Right lobe of liver (tissue), 6 donors: ENCODE measurements at regions not wholly inside any gene's neighbourhood (a gene's known extent, or its start where the extent isn't known, plus 50 kb on each side); places are given as distances from the start of the nearest gene placed in this dataset.

ENCODE experiments used
- ATAC-seq, 4 donors: fragments of 200-7000 bp; cut with Tn5 transposase; one replicate each; pipeline ENCODE4 v1.9.1; 2020; ENCODE audit warnings: mild to moderate bottlenecking in 4 of 4, moderate library complexity in 4 of 4
- DNase-seq, 3 donors: peaks; one replicate each; pipeline ENCODE4 v3.0.0-alpha.2; 2020
- H3K27ac ChIP-seq, 3 donors: fragments of 200-600 bp; one replicate each; pipeline ENCODE4 v1.8.0; 2022
- H3K27me3 ChIP-seq, 2 donors: fragments of 200-600 bp; one replicate each; pipeline ENCODE4 v1.8.0; 2022
- H3K36me3 ChIP-seq, 4 donors: fragments of 200-600 bp; sonication (generic) in 1 of 4; one replicate each; pipeline versions ENCODE4 v1.5.1 to v1.8.0; 2017 to 2022; ENCODE audit warnings: control low read depth in 1 of 4
- H3K4me1 ChIP-seq, 4 donors: fragments of 200-600 bp; sonication (generic) in 1 of 4; one replicate each; pipeline versions ENCODE4 v1.5.1 to v1.8.0; 2017 to 2022; ENCODE audit warnings: control low read depth in 1 of 4
- H3K4me3 ChIP-seq, 3 donors: fragments of 200-600 bp; one replicate each; pipeline ENCODE4 v1.8.0; 2022
- H3K9me3 ChIP-seq, 4 donors: fragments of 200-600 bp; sonication (generic) in 1 of 4; one replicate each; pipeline versions ENCODE4 v1.5.1 to v1.8.0; 2017 to 2022; ENCODE audit warnings: control low read depth in 1 of 4
- POLR2A ChIP-seq: fragments of 450-650 bp; IDR thresholded peaks from one replicate; pipeline ENCODE4 v1.6.1; 2017; ENCODE audit warnings: antibody characterized with exemption, mild to moderate bottlenecking
- WGBS: methylation state at CpG from one replicate; pipeline ENCODE4 v1.1.6; 2018; ENCODE audit warnings: low coverage, low lambda C conversion rate; ENCODE audit not compliant: insufficient coverage; ENCODE audit errors: missing lambda C conversion rate; 5-methylcytosine and 5-hydroxymethylcytosine counted together
- intact Hi-C, 2 donors: fragments of 100-400 bp; cut with DNase I; formaldehyde crosslinking; loops; one replicate each; pipeline versions ENCODE4 v1.11.2 to v1.14.1; 2022
- TF ChIP-seq, protein P1 (sequence below), 4 donors: fragments of 200-600 bp in 3 of 4; fragments of 450-650 bp in 1 of 4; IDR thresholded peaks; one replicate each; pipeline versions ENCODE4 v1.5.1 to v1.8.0; 2016 to 2022; ENCODE audit warnings: antibody characterized with exemption in 4 of 4, mild to moderate bottlenecking in 2 of 4
- donor health status: DM: no; HTN: yes; CAD: no.
- donor health status: DM: no; HTN: no; CAD: no.
- donor health status: DM: no; HTN: no; CAD: no.
- donor health status: DM: no; HTN: yes; CAD: no.
- donor health status: DM: no; HTN: yes; CAD: no.

DNA sequence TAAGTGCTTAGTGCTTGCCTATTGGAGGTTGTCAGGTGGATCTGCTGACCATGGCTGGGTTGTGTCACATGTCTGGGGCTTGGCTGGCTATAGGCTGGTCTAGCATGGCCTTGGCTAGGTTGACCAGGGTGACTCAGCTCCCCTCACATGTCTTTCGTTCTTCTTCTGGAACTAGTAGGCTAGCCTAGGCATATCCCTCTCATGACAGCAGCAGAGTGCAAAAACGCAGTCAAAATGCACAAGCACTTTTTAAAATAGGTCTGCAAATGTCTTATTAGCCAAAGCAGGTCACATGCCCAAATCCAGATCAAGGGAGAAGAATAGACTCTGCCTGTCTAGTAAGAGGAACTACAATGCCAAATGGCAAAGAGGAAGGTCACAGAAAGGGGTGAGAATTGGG, 179.7 kb upstream of the ACVR2A start:
- no peaks in the 10 kb centered on the region for H3K4me1 ChIP-seq
- no peak for ATAC-seq
- DNase-seq = no peak
- intact Hi-C loops = no loop called here
- TF ChIP-seq POLR2A = no peak
- TF ChIP-seq, protein P1, sequence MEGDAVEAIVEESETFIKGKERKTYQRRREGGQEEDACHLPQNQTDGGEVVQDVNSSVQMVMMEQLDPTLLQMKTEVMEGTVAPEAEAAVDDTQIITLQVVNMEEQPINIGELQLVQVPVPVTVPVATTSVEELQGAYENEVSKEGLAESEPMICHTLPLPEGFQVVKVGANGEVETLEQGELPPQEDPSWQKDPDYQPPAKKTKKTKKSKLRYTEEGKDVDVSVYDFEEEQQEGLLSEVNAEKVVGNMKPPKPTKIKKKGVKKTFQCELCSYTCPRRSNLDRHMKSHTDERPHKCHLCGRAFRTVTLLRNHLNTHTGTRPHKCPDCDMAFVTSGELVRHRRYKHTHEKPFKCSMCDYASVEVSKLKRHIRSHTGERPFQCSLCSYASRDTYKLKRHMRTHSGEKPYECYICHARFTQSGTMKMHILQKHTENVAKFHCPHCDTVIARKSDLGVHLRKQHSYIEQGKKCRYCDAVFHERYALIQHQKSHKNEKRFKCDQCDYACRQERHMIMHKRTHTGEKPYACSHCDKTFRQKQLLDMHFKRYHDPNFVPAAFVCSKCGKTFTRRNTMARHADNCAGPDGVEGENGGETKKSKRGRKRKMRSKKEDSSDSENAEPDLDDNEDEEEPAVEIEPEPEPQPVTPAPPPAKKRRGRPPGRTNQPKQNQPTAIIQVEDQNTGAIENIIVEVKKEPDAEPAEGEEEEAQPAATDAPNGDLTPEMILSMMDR (IDR thresholded peaks at IDR 0.05) = no peak
- no peaks in the 10 kb centered on the region for H3K27me3 ChIP-seq
- H3K36me3 ChIP-seq = no peaks in the 10 kb centered on the region
- WGBS = 79% methylated on average over 2 of the region's 2 CpGs
- no peaks in the 10 kb centered on the region for H3K9me3 ChIP-seq
- no peak overlapping the region for H3K27ac ChIP-seq
- no peak overlapping the region for H3K4me3 ChIP-seq

DNA sequence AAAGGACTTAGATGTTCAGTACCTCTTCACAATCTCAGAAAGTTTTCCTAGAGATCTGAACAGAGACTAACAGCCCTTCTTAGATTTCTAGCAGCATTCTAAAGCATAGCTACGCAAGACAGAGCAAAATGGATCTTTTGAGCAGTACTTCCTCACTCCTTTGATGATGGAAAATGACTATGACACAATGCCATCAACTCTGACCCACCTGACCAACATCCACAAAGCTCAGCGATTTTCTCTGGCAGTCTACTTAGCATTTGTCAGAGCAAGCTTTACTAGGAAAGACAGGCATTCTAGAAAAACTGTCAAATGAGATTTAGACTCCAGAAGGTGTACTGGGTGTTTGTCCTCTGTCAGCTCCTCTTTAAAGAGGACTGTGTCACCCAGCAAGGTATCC, 180.9 kb upstream of the ACVR2A start:
- no peaks in the 10 kb centered on the region for H3K27me3 ChIP-seq
- no peaks in the 10 kb centered on the region for H3K4me1 ChIP-seq
- no peak overlapping the region for H3K4me3 ChIP-seq
- H3K27ac ChIP-seq = no peak overlapping the region
- intact Hi-C loops = no loop called here
- DNase-seq = no peak
- H3K9me3 ChIP-seq = no peaks in the 10 kb centered on the region
- H3K36me3 ChIP-seq = no peaks in the 10 kb centered on the region
- no peak for ATAC-seq
- no peak for TF ChIP-seq POLR2A
- TF ChIP-seq, protein P1 (IDR thresholded peaks at IDR 0.05) = no peak
- 50% methylated on average over 2 of the region's 2 CpGs for WGBS

DNA sequence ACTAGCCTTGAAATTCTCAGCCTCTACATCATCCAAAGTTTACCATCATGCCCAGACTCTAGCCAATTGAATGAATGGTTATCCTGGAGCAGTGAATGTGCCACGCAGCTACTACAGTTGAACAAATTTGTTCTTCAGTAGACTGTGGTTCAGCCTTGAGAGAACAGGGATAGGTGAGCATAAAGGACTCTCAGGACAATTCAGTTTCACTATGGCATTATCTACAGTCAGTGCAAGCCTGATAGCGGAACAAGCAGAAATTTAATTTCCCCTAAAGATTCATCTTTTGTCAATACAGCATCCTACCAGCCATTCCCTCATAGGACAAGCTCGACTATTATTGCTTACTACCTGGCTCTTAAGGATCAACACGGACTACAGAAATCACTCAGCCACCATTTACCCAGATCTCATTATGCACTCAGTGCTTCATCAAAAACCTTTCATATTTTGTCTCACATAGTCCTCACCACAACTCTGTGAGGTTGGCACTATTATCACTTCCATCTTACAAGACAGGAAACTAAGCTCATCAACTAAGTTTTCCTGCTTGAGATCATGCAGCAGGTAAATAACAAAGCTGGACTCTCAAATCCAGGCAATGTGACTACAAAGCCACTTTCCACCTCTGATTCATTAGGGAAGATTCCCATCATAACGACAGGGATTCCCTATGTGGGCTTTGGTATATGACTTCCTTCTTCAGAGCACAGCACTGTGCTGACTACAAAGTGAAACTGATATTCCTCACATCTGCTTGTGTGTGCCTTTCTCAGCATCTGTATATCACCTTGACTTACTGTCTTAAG, 181.5 kb upstream of the ACVR2A start:
- 53% methylated on average over 5 of the region's 5 CpGs for WGBS
- intact Hi-C loops = no loop called here

DNA sequence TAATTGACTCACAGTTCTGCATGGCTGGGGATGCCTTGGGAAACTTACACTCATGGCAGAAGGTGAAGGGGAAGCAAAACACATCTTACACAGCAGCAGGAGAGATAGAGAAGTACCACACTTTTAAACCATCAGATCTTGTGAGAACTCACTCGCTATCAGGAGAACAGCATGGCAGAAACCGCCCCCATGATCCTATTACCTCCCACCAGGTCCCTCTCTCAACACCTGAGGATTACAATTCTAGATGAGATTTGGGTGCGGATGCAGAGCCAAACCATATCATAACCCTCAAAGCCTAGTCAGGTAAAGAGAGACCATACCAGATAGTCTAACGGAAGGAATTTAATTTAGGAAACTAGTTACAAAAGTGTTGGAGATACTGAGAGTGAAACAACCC, 182.6 kb upstream of the ACVR2A start:
- WGBS = 67% methylated on average over 4 of the region's 4 CpGs
- H3K4me3 ChIP-seq = no peak overlapping the region
- intact Hi-C loops = no loop called here
- no peaks in the 10 kb centered on the region for H3K27me3 ChIP-seq
- DNase-seq (no peak), ATAC-seq (no peak)
- no peaks in the 10 kb centered on the region for H3K9me3 ChIP-seq
- H3K4me1 ChIP-seq = no peaks in the 10 kb centered on the region
- H3K36me3 ChIP-seq = no peaks in the 10 kb centered on the region
- H3K27ac ChIP-seq = no peak overlapping the region
- TF ChIP-seq, protein P1 (IDR thresholded peaks at IDR 0.05) = no peak
- no peak for TF ChIP-seq POLR2A

More for the DNA sequence above, 181.5 kb upstream of the ACVR2A start:
- peak in 1 of 4 donors; percentile 34 for ATAC-seq
- H3K27ac ChIP-seq = no peak overlapping the region
- H3K27me3 ChIP-seq = no peaks in the 10 kb centered on the region
- H3K4me3 ChIP-seq = no peak overlapping the region
- no peaks in the 10 kb centered on the region for H3K9me3 ChIP-seq
- no peaks in the 10 kb centered on the region for H3K4me1 ChIP-seq
- TF ChIP-seq, protein P1 (IDR thresholded peaks at IDR 0.05) = no peak
- TF ChIP-seq POLR2A = no peak
- no peak for DNase-seq
- no peaks in the 10 kb centered on the region for H3K36me3 ChIP-seq
